Osteoblast (primary cell): ENCODE measurements at regions not wholly inside any gene's neighbourhood (a gene's known extent, or its start where the extent isn't known, plus 50 kb on each side); places are given as distances from the start of the nearest gene placed in this dataset.

Source experiments
- DNase-seq: peaks from one replicate; pipeline ENCODE4 v3.0.0; 2011; ENCODE audit warnings: low spot score, mixed read lengths; ENCODE audit not compliant: insufficient read length; ENCODE audit errors: missing footprints
- H2AFZ ChIP-seq: 2 replicates; pipeline ENCODE4 v1.6.0; 2011; ENCODE audit warnings: mild to moderate bottlenecking, low read length
- H3K27ac ChIP-seq: 2 replicates; pipeline ENCODE4 v1.5.1; 2011; ENCODE audit warnings: mild to moderate bottlenecking, low read depth, low read length, moderate library complexity
- H3K27me3 ChIP-seq: 2 replicates; pipeline ENCODE4 v1.6.0; 2012; ENCODE audit warnings: mild to moderate bottlenecking, control low read depth, inconsistent platforms, low read length, moderate library complexity; ENCODE audit not compliant: insufficient read depth
- H3K36me3 ChIP-seq: 2 replicates; pipeline ENCODE4 v1.5.1; 2011; ENCODE audit warnings: mild to moderate bottlenecking, low read length, control low read depth, moderate library complexity; ENCODE audit not compliant: insufficient read depth
- H3K4me1 ChIP-seq: 2 replicates; pipeline ENCODE4 v1.5.1; 2011; ENCODE audit warnings: mild to moderate bottlenecking, low read length, control low read depth, moderate library complexity; ENCODE audit not compliant: insufficient read depth
- H3K4me2 ChIP-seq: 2 replicates; pipeline ENCODE4 v1.6.0; 2011; ENCODE audit warnings: mild to moderate bottlenecking, low read length; ENCODE audit not compliant: insufficient read depth
- H3K4me3 ChIP-seq: fragments of 200-600 bp; sonication (generic); 3 replicates; pipeline ENCODE4 v1.5.1; 2012; ENCODE audit warnings: mild to moderate bottlenecking, low read length, inconsistent platforms; ENCODE audit not compliant: insufficient read depth
- H3K79me2 ChIP-seq: 2 replicates; pipeline ENCODE4 v1.6.0; 2012; ENCODE audit warnings: mild to moderate bottlenecking, low read length, control low read depth, inconsistent platforms; ENCODE audit not compliant: insufficient read depth
- H3K9me3 ChIP-seq: 2 replicates; pipeline ENCODE4 v1.5.1; 2011; ENCODE audit warnings: low read depth, low read length, control low read depth
- H4K20me1 ChIP-seq: 2 replicates; pipeline ENCODE4 v1.6.0; 2012; ENCODE audit warnings: mild to moderate bottlenecking, low read length, control low read depth; ENCODE audit not compliant: insufficient read depth
- CTCF ChIP-seq: IDR thresholded peaks from 2 replicates; pipeline ENCODE4 v1.5.1; 2011; ENCODE audit warnings: mild to moderate bottlenecking, low read depth, low read length, moderate library complexity; ENCODE audit errors: extremely low read depth

- Histone ChIP-seq H3K9me3 (no peaks in the 10 kb centered on the region), H4K20me1 (no peaks in the 10 kb centered on the region), H3K79me2 (no peaks in the 10 kb centered on the region), H3K27me3 (no peaks in the 10 kb centered on the region), H2AFZ (no peak overlapping the region), H3K4me1 (no peaks in the 10 kb centered on the region), H3K27ac (no peak overlapping the region), H3K36me3 (no peaks in the 10 kb centered on the region), H3K4me2 (no peak overlapping the region), H3K4me3 (no peak overlapping the region)
- no peak for DNase-seq
- no peak for TF ChIP-seq CTCF
Observed at GRCh38 chr10:130486906-130487305, 350.7 kb downstream of the GLRX3 start.

- Histone ChIP-seq H3K4me1 (no peaks in the 10 kb centered on the region), H3K9me3 (no peaks in the 10 kb centered on the region), H3K4me2 (no peak overlapping the region), H3K27ac (no peak overlapping the region), H2AFZ (no peak overlapping the region), H3K79me2 (no peaks in the 10 kb centered on the region), H3K36me3 (no peaks in the 10 kb centered on the region), H4K20me1 (no peaks in the 10 kb centered on the region), H3K4me3 (no peak overlapping the region), H3K27me3 (no peaks in the 10 kb centered on the region)
- TF ChIP-seq CTCF: no peak
- DNase-seq: no peak
Observed at GRCh38 chr10:130487566-130487965, 351.4 kb downstream of the GLRX3 start.

- TF ChIP-seq CTCF: no peak
- Histone ChIP-seq H3K4me2 (no peak overlapping the region), H3K9me3 (no peaks in the 10 kb centered on the region), H3K79me2 (no peaks in the 10 kb centered on the region), H3K4me1 (no peaks in the 10 kb centered on the region), H3K27me3 (no peaks in the 10 kb centered on the region), H2AFZ (no peak overlapping the region), H4K20me1 (no peaks in the 10 kb centered on the region), H3K36me3 (no peaks in the 10 kb centered on the region), H3K27ac (no peak overlapping the region), H3K4me3 (no peak overlapping the region)
- peak; percentile 17 for DNase-seq
Observed at GRCh38 chr10:130489891-130490290, 353.7 kb downstream of the GLRX3 start.

- no peak overlapping the region for H3K27ac ChIP-seq
- no peak overlapping the region for H3K4me2 ChIP-seq
- H2AFZ ChIP-seq: no peak overlapping the region
- H3K27me3 ChIP-seq: no peaks in the 10 kb centered on the region
- no peaks in the 10 kb centered on the region for H3K79me2 ChIP-seq
- H3K36me3 ChIP-seq: no peaks in the 10 kb centered on the region
- no peak for DNase-seq
- H3K4me3 ChIP-seq: no peak overlapping the region
- H3K9me3 ChIP-seq: peaks cover under 1% of the 10 kb centered on the region
- TF ChIP-seq CTCF: no peak
- no peaks in the 10 kb centered on the region for H3K4me1 ChIP-seq
- H4K20me1 ChIP-seq: no peaks in the 10 kb centered on the region
Observed at GRCh38 chr10:130491011-130491692, 355.0 kb downstream of the GLRX3 start.
